ENCODE measurements at regions not wholly inside any gene's neighbourhood (a gene's known extent, or its start where the extent isn't known, plus 50 kb on each side); places are given as distances from the start of the nearest gene placed in this dataset.

- TF ChIP-seq GATA3 (IDR thresholded peaks at IDR 0.05; ENCODE audit: low read depth, low read length), result no peak
- TF ChIP-seq GATA2 (IDR thresholded peaks at IDR 0.05; ENCODE audit: low read depth, low read length), result no peak
Measured at GRCh38 chr16:55072976-55073375, 142.3 kb downstream of the IRX5 start.

All from SH-SY5Y (cell line).